ENCODE measurements at regions not wholly inside any gene's neighbourhood (a gene's known extent, or its start where the extent isn't known, plus 50 kb on each side); places are given as distances from the start of the nearest gene placed in this dataset.
"Not testable (repeated sequence)": the region's sequence is repeated elsewhere in the genome, so short reads cannot be mapped to it uniquely, and the experiment has no call there.

GRCh38 chr13:67389171-67389570, 159.0 kb upstream of the PCDH9 start:
- DNase-seq (ENCODE audit: low read depth) (no peak), FAIRE-seq (no peak)
- Histone ChIP-seq H3K4me2 (ENCODE audit: low read length) (no peak overlapping the region), H3K9ac (ENCODE audit: low read length) (no peak overlapping the region), H3K79me2 (ENCODE audit: insufficient read depth, low read length) (no peaks in the 10 kb centered on the region), H3K4me1 (ENCODE audit: insufficient read depth, low read length) (no peaks in the 10 kb centered on the region), H3K9me3 (ENCODE audit: insufficient read depth, low read depth, low read length) (no peaks in the 10 kb centered on the region), H3K27me3 (ENCODE audit: insufficient read depth, low read length) (no peaks in the 10 kb centered on the region), H3K4me3 (ENCODE audit: insufficient read depth, low read depth, low read length) (no peak overlapping the region), H3K27ac (ENCODE audit: low read depth, low read length) (no peak overlapping the region), H2AFZ (ENCODE audit: low read depth, low read length) (no peak overlapping the region), H3K36me3 (ENCODE audit: insufficient read depth, low read length) (no peaks in the 10 kb centered on the region), H4K20me1 (ENCODE audit: insufficient read depth, low read length) (no peaks in the 10 kb centered on the region)
- TF ChIP-seq, protein P1, sequence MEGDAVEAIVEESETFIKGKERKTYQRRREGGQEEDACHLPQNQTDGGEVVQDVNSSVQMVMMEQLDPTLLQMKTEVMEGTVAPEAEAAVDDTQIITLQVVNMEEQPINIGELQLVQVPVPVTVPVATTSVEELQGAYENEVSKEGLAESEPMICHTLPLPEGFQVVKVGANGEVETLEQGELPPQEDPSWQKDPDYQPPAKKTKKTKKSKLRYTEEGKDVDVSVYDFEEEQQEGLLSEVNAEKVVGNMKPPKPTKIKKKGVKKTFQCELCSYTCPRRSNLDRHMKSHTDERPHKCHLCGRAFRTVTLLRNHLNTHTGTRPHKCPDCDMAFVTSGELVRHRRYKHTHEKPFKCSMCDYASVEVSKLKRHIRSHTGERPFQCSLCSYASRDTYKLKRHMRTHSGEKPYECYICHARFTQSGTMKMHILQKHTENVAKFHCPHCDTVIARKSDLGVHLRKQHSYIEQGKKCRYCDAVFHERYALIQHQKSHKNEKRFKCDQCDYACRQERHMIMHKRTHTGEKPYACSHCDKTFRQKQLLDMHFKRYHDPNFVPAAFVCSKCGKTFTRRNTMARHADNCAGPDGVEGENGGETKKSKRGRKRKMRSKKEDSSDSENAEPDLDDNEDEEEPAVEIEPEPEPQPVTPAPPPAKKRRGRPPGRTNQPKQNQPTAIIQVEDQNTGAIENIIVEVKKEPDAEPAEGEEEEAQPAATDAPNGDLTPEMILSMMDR (IDR thresholded peaks at IDR 0.05; ENCODE audit: insufficient read depth, low read depth, low read length): no peak
- TF ChIP-seq EZH2 (IDR thresholded peaks at IDR 0.05; ENCODE audit: insufficient read depth, low read length): no peak
- no peaks in the 10 kb centered on the region for H3K36me3 Mint-ChIP-seq (ENCODE audit: low read depth, unreplicated experiment)
- peaks cover 5% of the 10 kb centered on the region for H3K9me3 Mint-ChIP-seq (ENCODE audit: unreplicated experiment)
- no peak overlapping the region for H3K27ac Mint-ChIP-seq (ENCODE audit: unreplicated experiment)
- H3K27me3 Mint-ChIP-seq (ENCODE audit: low read depth, unreplicated experiment): no peaks in the 10 kb centered on the region
- peaks cover 6% of the 10 kb centered on the region for H3K4me1 Mint-ChIP-seq (ENCODE audit: low read depth, unreplicated experiment)
- H3K4me3 Mint-ChIP-seq (ENCODE audit: unreplicated experiment): no peak overlapping the region

DNA sequence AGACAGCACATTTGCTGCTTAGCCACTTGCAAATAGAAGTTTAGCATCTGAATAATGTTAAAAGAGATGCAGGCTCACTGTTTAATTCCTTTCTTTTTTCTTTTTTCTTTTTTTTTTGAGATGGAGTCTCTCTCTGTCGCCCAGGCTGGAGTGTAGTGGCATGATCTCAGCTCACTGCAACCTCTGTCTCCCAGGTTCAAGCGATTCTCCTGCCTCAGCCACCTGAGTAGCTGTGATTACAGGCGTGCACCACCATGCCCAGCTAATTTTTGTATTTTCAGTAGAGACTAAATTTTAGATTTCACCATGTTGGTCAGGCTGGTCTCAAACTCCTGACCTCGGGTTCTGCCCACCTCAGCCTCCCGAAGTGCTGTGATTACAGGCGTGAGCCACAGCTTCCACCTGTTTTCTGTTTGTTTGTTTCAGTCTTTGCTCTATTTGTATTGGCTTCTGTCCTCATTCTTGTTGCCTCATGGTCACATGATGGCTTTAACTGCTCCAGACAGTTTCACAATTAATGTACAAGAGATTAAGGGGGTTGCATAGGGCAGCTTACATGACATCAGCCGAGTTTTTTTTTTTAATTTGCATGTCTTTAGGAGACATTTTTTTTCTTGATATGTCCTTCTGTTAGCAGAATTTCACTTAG, 153.1 kb upstream of the PCDH9 start:
- H3K4me1 Mint-ChIP-seq (ENCODE audit: low read depth, unreplicated experiment); H3K9me3 Mint-ChIP-seq (ENCODE audit: unreplicated experiment); H3K36me3 Mint-ChIP-seq (ENCODE audit: low read depth, unreplicated experiment); H3K27ac ChIP-seq (ENCODE audit: low read depth, low read length); H3K36me3 ChIP-seq (ENCODE audit: insufficient read depth, low read length); H3K9me3 ChIP-seq (ENCODE audit: insufficient read depth, low read depth, low read length); H3K4me3 ChIP-seq (ENCODE audit: insufficient read depth, low read depth, low read length); H3K27me3 Mint-ChIP-seq (ENCODE audit: low read depth, unreplicated experiment); H3K27ac Mint-ChIP-seq (ENCODE audit: unreplicated experiment); H3K4me3 Mint-ChIP-seq (ENCODE audit: unreplicated experiment); H3K27me3 ChIP-seq (ENCODE audit: insufficient read depth, low read length); H3K4me2 ChIP-seq (ENCODE audit: low read length); H4K20me1 ChIP-seq (ENCODE audit: insufficient read depth, low read length); H3K4me1 ChIP-seq (ENCODE audit: insufficient read depth, low read length); FAIRE-seq; H3K79me2 ChIP-seq (ENCODE audit: insufficient read depth, low read length); H3K9ac ChIP-seq (ENCODE audit: low read length): not testable (repeated sequence)
- peak; percentile 13 for DNase-seq (ENCODE audit: low read depth)
- peak overlapping the region; percentile 13 for H2AFZ ChIP-seq (ENCODE audit: low read depth, low read length)

DNA sequence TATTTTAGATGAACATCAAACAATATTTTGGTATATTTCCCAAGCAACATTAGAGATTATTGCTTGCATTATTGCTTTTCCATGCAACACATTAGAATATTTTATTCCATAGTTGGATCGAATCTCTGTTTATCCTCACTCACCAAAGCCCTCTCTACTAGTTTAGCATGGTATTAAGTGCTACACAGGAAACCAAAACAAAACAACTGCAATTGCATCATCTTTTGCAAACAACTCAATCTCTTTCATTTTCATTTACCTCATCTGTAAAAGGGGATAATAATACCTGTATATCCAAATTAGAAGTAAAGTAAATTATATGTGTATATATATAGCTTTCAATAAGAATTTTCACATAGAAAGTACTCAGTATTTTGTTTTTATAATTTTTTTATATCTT, 147.8 kb upstream of the PCDH9 start:
- H3K4me2 ChIP-seq (ENCODE audit: low read length): no peak overlapping the region
- no peaks in the 10 kb centered on the region for H3K27me3 ChIP-seq (ENCODE audit: insufficient read depth, low read length)
- no peak overlapping the region for H3K4me3 ChIP-seq (ENCODE audit: insufficient read depth, low read depth, low read length)
- no peaks in the 10 kb centered on the region for H3K36me3 ChIP-seq (ENCODE audit: insufficient read depth, low read length)
- Mint-ChIP-seq H3K9me3 (ENCODE audit: unreplicated experiment) (no peaks in the 10 kb centered on the region), H3K36me3 (ENCODE audit: low read depth, unreplicated experiment) (no peaks in the 10 kb centered on the region), H3K4me1 (ENCODE audit: low read depth, unreplicated experiment) (peaks cover 2% of the 10 kb centered on the region), H3K4me3 (ENCODE audit: unreplicated experiment) (no peak overlapping the region), H3K27ac (ENCODE audit: unreplicated experiment) (no peak overlapping the region), H3K27me3 (ENCODE audit: low read depth, unreplicated experiment) (no peaks in the 10 kb centered on the region)
- H4K20me1 ChIP-seq (ENCODE audit: insufficient read depth, low read length): no peaks in the 10 kb centered on the region
- FAIRE-seq: no peak
- H2AFZ ChIP-seq (ENCODE audit: low read depth, low read length): no peak overlapping the region
- no peak overlapping the region for H3K9ac ChIP-seq (ENCODE audit: low read length)
- no peak overlapping the region for H3K27ac ChIP-seq (ENCODE audit: low read depth, low read length)
- no peaks in the 10 kb centered on the region for H3K4me1 ChIP-seq (ENCODE audit: insufficient read depth, low read length)
- TF ChIP-seq EZH2 (IDR thresholded peaks at IDR 0.05; ENCODE audit: insufficient read depth, low read length): no peak
- TF ChIP-seq, protein P1 (IDR thresholded peaks at IDR 0.05; ENCODE audit: insufficient read depth, low read depth, low read length): no peak
- H3K9me3 ChIP-seq (ENCODE audit: insufficient read depth, low read depth, low read length): no peaks in the 10 kb centered on the region
- DNase-seq (ENCODE audit: low read depth): no peak
- no peaks in the 10 kb centered on the region for H3K79me2 ChIP-seq (ENCODE audit: insufficient read depth, low read length)
